Natural killer cell (primary cell): ENCODE measurements at regions not wholly inside any gene's neighbourhood (a gene's known extent, or its start where the extent isn't known, plus 50 kb on each side); places are given as distances from the start of the nearest gene placed in this dataset.

Experiments used
- ATAC-seq, 3 donors: fragments of 150-1000 bp in 2 of 3; fragments of 200-7000 bp in 1 of 3; cut with Tn5 transposase; 1 replicate in 1 of 3; 2 replicates in 2 of 3; pipeline ENCODE4 v1.10.0; 2021; ENCODE audit warnings: mild to moderate bottlenecking in 2 of 3, moderate library complexity in 2 of 3
- DNase-seq, 2 donors: peaks; one replicate each; pipeline versions ENCODE4 v3.0.0 to v3.0.0-alpha.2; 2013 to 2021; ENCODE audit warnings: mixed read lengths in 1 of 2
- H3K27ac ChIP-seq: one replicate; pipeline ENCODE4 v1.5.1; 2013; ENCODE audit warnings: mild to moderate bottlenecking, low read length
- H3K27me3 ChIP-seq: one replicate; pipeline ENCODE4 v1.6.1; 2013; ENCODE audit warnings: low read length; ENCODE audit not compliant: control insufficient read depth, insufficient read depth
- H3K36me3 ChIP-seq: one replicate; pipeline ENCODE4 v1.6.1; 2013; ENCODE audit warnings: low read length; ENCODE audit not compliant: control insufficient read depth, insufficient read depth
- H3K4me1 ChIP-seq: one replicate; pipeline ENCODE4 v1.6.1; 2013; ENCODE audit warnings: low read length; ENCODE audit not compliant: control insufficient read depth, insufficient read depth
- H3K4me3 ChIP-seq: one replicate; pipeline ENCODE4 v1.5.1; 2013; ENCODE audit warnings: low read length
- H3K9me3 ChIP-seq: one replicate; pipeline ENCODE4 v1.6.1; 2013; ENCODE audit warnings: low read length; ENCODE audit not compliant: control insufficient read depth, insufficient read depth
- H3K27ac Mint-ChIP-seq, 2 donors: one replicate each; pipeline ENCODE4 v1.8.0; 2022; ENCODE audit warnings: mild to moderate bottlenecking in 2 of 2, mixed read lengths in 2 of 2, moderate library complexity in 1 of 2
- H3K27me3 Mint-ChIP-seq, 2 donors: one replicate each; pipeline ENCODE4 v1.8.0; 2022; ENCODE audit warnings: low read depth in 2 of 2, mixed read lengths in 2 of 2
- H3K36me3 Mint-ChIP-seq: one replicate; pipeline ENCODE4 v1.8.0; 2022; ENCODE audit warnings: mixed read lengths
- H3K4me1 Mint-ChIP-seq, 2 donors: one replicate each; pipeline ENCODE4 v1.8.0; 2022; ENCODE audit warnings: mixed read lengths in 2 of 2
- H3K4me3 Mint-ChIP-seq: one replicate; pipeline ENCODE4 v1.8.0; 2022; ENCODE audit warnings: mild to moderate bottlenecking, moderate library complexity, mixed read lengths
- H3K9me3 Mint-ChIP-seq, 2 donors: one replicate each; pipeline ENCODE4 v1.8.0; 2022; ENCODE audit warnings: mixed read lengths in 2 of 2
- WGBS: methylation state at CpG from one replicate; pipeline ENCODE4 v1.1.7; 2013; ENCODE audit warnings: missing lambda C conversion rate; ENCODE audit not compliant: insufficient coverage; 5-methylcytosine and 5-hydroxymethylcytosine counted together
- intact Hi-C: fragments of 100-400 bp; cut with micrococcal nuclease; formaldehyde crosslinking; loops from one replicate; pipeline ENCODE4 v1.14.2; 2022
- TF ChIP-seq, protein P1 (sequence below): fragments of 200-600 bp; IDR thresholded peaks from one replicate; pipeline ENCODE4 v1.8.0; 2022; ENCODE audit warnings: antibody characterized with exemption

DNA sequence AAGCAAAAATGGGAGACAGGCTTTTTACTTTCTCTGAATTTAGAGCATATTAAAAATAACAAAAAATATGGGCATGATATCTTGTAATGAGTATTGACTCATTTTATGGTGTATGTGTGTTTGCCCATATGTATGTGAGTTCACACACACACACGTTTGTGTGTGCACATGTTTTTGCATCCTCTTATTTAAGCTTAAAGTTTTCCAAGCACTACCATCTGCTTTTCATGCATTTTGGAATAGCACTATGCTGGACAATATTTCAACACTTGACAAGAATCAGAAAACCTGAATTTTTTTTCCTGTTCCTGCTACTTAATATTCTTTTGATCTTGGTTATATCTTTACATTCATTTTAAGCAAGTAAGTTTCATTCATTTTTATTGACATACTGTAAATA, 872.7 kb downstream of the OTOL1 start:
- Mint-ChIP-seq H3K4me1 (no peaks in the 10 kb centered on the region), H3K9me3 (peaks cover 2 to 17% of the 10 kb centered on the region in 2 donors), H3K27ac (no peak overlapping the region), H3K4me3 (no peak overlapping the region), H3K27me3 (no peaks in the 10 kb centered on the region), H3K36me3 (no peaks in the 10 kb centered on the region)
- TF ChIP-seq, protein P1, sequence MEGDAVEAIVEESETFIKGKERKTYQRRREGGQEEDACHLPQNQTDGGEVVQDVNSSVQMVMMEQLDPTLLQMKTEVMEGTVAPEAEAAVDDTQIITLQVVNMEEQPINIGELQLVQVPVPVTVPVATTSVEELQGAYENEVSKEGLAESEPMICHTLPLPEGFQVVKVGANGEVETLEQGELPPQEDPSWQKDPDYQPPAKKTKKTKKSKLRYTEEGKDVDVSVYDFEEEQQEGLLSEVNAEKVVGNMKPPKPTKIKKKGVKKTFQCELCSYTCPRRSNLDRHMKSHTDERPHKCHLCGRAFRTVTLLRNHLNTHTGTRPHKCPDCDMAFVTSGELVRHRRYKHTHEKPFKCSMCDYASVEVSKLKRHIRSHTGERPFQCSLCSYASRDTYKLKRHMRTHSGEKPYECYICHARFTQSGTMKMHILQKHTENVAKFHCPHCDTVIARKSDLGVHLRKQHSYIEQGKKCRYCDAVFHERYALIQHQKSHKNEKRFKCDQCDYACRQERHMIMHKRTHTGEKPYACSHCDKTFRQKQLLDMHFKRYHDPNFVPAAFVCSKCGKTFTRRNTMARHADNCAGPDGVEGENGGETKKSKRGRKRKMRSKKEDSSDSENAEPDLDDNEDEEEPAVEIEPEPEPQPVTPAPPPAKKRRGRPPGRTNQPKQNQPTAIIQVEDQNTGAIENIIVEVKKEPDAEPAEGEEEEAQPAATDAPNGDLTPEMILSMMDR: no peak
- H3K4me3 ChIP-seq: no peak overlapping the region
- DNase-seq (no peak), ATAC-seq (no peak)
- 92% methylated on average over 1 of the region's 1 CpG for WGBS
- H3K4me1 ChIP-seq: no peaks in the 10 kb centered on the region
- no peak overlapping the region for H3K27ac ChIP-seq
- H3K36me3 ChIP-seq: no peaks in the 10 kb centered on the region
- H3K9me3 ChIP-seq: no peaks in the 10 kb centered on the region
- no peaks in the 10 kb centered on the region for H3K27me3 ChIP-seq
- intact Hi-C loops: no loop called here

DNA sequence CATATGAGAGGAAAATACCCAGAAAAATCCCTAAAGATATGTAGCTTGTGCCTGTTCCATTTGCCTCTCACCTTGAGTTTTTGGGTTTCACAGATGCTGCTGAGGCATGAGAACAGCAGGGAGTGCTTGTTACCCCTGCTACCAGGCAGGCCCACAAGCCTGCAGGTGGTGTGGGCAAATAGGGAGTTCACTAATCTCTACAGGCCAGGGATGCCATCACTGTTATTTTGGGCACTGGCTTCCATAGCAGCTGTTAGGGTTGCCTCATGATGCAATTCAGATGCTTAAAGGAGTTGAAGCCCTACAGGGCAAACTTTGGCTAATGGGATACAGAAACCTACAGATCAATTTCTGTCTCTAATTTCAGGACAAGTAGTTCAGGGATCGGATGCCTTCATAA, 873.5 kb downstream of the OTOL1 start:
- DNase-seq (no peak), ATAC-seq (no peak)
- Mint-ChIP-seq H3K9me3 (peaks cover 2 to 20% of the 10 kb centered on the region in 2 donors), H3K4me3 (no peak overlapping the region), H3K27me3 (no peaks in the 10 kb centered on the region), H3K36me3 (no peaks in the 10 kb centered on the region), H3K4me1 (no peaks in the 10 kb centered on the region), H3K27ac (no peak overlapping the region)
- Histone ChIP-seq H3K27ac (no peak overlapping the region), H3K27me3 (no peaks in the 10 kb centered on the region), H3K9me3 (no peaks in the 10 kb centered on the region), H3K36me3 (no peaks in the 10 kb centered on the region), H3K4me3 (no peak overlapping the region), H3K4me1 (no peaks in the 10 kb centered on the region)
- 71% methylated on average over 1 of the region's 1 CpG for WGBS
- TF ChIP-seq, protein P1: no peak
- intact Hi-C loops: no loop called here

DNA sequence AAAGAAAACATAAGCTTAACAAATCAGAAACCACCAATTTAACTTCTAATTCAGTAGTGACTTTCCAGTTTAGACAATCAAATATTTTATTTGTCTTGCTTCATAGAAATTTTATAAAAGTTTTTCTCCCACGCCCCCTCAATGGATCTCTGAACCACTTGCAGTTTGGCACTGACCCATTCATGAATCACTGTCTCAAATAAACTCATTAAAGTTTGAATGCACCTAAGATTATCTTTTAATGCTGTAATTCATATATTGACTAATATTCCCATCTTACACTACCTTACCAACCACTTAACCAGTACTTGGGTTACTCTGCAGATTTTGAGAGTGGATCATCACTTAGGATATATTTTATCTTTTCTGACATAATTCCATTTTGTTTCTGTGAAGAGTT, 880.2 kb downstream of the OTOL1 start:
- TF ChIP-seq, protein P1: no peak
- Histone ChIP-seq H3K9me3 (no peaks in the 10 kb centered on the region), H3K27me3 (no peaks in the 10 kb centered on the region), H3K27ac (no peak overlapping the region), H3K4me3 (no peak overlapping the region), H3K36me3 (no peaks in the 10 kb centered on the region), H3K4me1 (no peaks in the 10 kb centered on the region)
- Mint-ChIP-seq H3K36me3 (no peaks in the 10 kb centered on the region), H3K27ac (no peak overlapping the region), H3K4me3 (no peak overlapping the region), H3K27me3 (no peaks in the 10 kb centered on the region), H3K9me3 (peaks cover 0 to 15% of the 10 kb centered on the region in 2 donors), H3K4me1 (no peaks in the 10 kb centered on the region)
- no peak for ATAC-seq
- 60% methylated on average over 1 of the region's 1 CpG for WGBS
- intact Hi-C loops: no loop called here
- no peak for DNase-seq

DNA sequence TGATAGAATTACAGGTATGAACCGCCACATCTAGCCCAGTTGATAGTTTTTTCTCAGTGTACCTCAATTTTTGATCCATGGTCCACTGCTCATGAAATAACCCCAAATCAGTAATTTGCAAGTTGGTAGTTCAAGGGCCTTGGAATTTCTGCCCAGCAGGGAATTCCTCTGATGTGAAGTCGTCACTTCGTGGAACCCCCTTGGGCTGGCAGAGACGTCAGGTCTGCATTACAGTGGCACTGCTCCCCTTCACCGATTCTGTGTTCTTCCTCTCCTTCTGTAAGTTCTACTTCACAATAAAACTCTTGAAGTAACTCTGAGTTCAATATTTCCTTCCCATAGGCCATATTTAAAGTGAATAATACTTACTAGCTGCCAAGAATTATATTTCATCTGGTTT, 881.0 kb downstream of the OTOL1 start:
- Histone ChIP-seq H3K9me3 (no peaks in the 10 kb centered on the region), H3K27ac (no peak overlapping the region), H3K4me1 (no peaks in the 10 kb centered on the region), H3K27me3 (no peaks in the 10 kb centered on the region), H3K4me3 (no peak overlapping the region), H3K36me3 (no peaks in the 10 kb centered on the region)
- ATAC-seq (no peak), DNase-seq (no peak)
- Mint-ChIP-seq H3K9me3 (peaks cover 0 to 15% of the 10 kb centered on the region in 2 donors), H3K4me3 (no peak overlapping the region), H3K27me3 (no peaks in the 10 kb centered on the region), H3K27ac (no peak overlapping the region), H3K4me1 (no peaks in the 10 kb centered on the region), H3K36me3 (no peaks in the 10 kb centered on the region)
- 84% methylated on average over 5 of the region's 5 CpGs for WGBS
- intact Hi-C loops: no loop called here
- TF ChIP-seq, protein P1: no peak
